Naive thymus-derived CD4-positive, alpha-beta T cell (primary cell): ENCODE measurements at regions not wholly inside any gene's neighbourhood (a gene's known extent, or its start where the extent isn't known, plus 50 kb on each side); places are given as distances from the start of the nearest gene placed in this dataset.
A peak's percentile ranks its signal among the peaks of the same experiment; 100 is the strongest.

Experiments used
- ATAC-seq: fragments of 150-1000 bp; cut with Tn5 transposase; 2 replicates; pipeline ENCODE4 v1.10.0; 2021; ENCODE audit warnings: mild to moderate bottlenecking, moderate library complexity
- CTCF ChIA-PET: fragments of 350-600 bp; sonication (Branson Sonifier 250); formaldehyde crosslinking; loops from one replicate; lab custom pipeline; 2021; ENCODE audit warnings: antibody characterized with exemption; lab: Charles Lee
- POLR2A ChIA-PET: fragments of 350-600 bp; sonication (Branson Sonifier 250); formaldehyde crosslinking; loops from one replicate; lab custom pipeline; 2021; ENCODE audit warnings: antibody characterized with exemption, inconsistent platforms; lab: Charles Lee
- DNase-seq, 9 donors: peaks; one replicate each; pipeline versions ENCODE4 v3.0.0 to v3.0.0-alpha.2; 2020 to 2022; ENCODE audit warnings: mixed read lengths in 1 of 9
- H3K27ac ChIP-seq: one replicate; pipeline ENCODE4 v1.7.0; 2013; ENCODE audit warnings: mild to moderate bottlenecking, low read depth, low read length, moderate library complexity
- H3K27me3 ChIP-seq, 2 donors: one replicate each; pipeline ENCODE4 v1.7.0; 2013; ENCODE audit warnings: low read length in 2 of 2, mild to moderate bottlenecking in 2 of 2, moderate library complexity in 2 of 2; ENCODE audit not compliant: control insufficient read depth in 2 of 2, insufficient read depth in 2 of 2
- H3K36me3 ChIP-seq, 3 experiments: 1 replicate in 2 of 3; 2 replicates in 1 of 3; pipeline ENCODE4 v1.7.0; 2013; ENCODE audit warnings: low read length in 3 of 3, mild to moderate bottlenecking in 3 of 3, moderate library complexity in 1 of 3; ENCODE audit not compliant: insufficient read depth in 3 of 3, control insufficient read depth in 2 of 3
- H3K4me1 ChIP-seq, 2 donors: one replicate each; pipeline ENCODE4 v1.7.0; 2013; ENCODE audit warnings: low read length in 2 of 2, mild to moderate bottlenecking in 2 of 2, moderate library complexity in 1 of 2; ENCODE audit not compliant: control insufficient read depth in 2 of 2, insufficient read depth in 2 of 2
- H3K4me3 ChIP-seq: 2 replicates; pipeline ENCODE4 v1.7.0; 2013; ENCODE audit warnings: mild to moderate bottlenecking, low read length
- H3K9me3 ChIP-seq, 3 experiments: 1 replicate in 2 of 3; 2 replicates in 1 of 3; pipeline ENCODE4 v1.7.0; 2013; ENCODE audit warnings: low read length in 3 of 3; ENCODE audit not compliant: control insufficient read depth in 2 of 3
- H3K27ac Mint-ChIP-seq, 9 donors: one replicate each; pipeline ENCODE4 v1.8.0; 2020 to 2022; ENCODE audit warnings: mixed read lengths in 9 of 9, mild to moderate bottlenecking in 8 of 9, moderate library complexity in 5 of 9, inconsistent platforms in 2 of 9
- H3K27me3 Mint-ChIP-seq, 5 donors: one replicate each; pipeline ENCODE4 v1.8.0; 2021 to 2022; ENCODE audit warnings: mixed read lengths in 5 of 5, mild to moderate bottlenecking in 1 of 5
- H3K36me3 Mint-ChIP-seq, 5 donors: one replicate each; pipeline ENCODE4 v1.8.0; 2020 to 2022; ENCODE audit warnings: mixed read lengths in 5 of 5, mild to moderate bottlenecking in 3 of 5, inconsistent platforms in 1 of 5
- H3K4me1 Mint-ChIP-seq, 7 donors: one replicate each; pipeline ENCODE4 v1.8.0; 2020 to 2022; ENCODE audit warnings: mixed read lengths in 7 of 7, mild to moderate bottlenecking in 3 of 7, inconsistent platforms in 1 of 7
- H3K4me3 Mint-ChIP-seq, 10 donors: one replicate each; pipeline ENCODE4 v1.8.0; 2020 to 2022; ENCODE audit warnings: mild to moderate bottlenecking in 10 of 10, mixed read lengths in 10 of 10, moderate library complexity in 6 of 10, inconsistent platforms in 2 of 10
- H3K9me3 Mint-ChIP-seq, 11 donors: one replicate each; pipeline ENCODE4 v1.8.0; 2020 to 2022; ENCODE audit warnings: mixed read lengths in 11 of 11, mild to moderate bottlenecking in 4 of 11, inconsistent platforms in 1 of 11, moderate library complexity in 1 of 11
- intact Hi-C, 2 donors: fragments of 100-400 bp; cut with micrococcal nuclease; formaldehyde crosslinking; loops; one replicate each; pipeline ENCODE4 v1.15.1; 2023

DNA sequence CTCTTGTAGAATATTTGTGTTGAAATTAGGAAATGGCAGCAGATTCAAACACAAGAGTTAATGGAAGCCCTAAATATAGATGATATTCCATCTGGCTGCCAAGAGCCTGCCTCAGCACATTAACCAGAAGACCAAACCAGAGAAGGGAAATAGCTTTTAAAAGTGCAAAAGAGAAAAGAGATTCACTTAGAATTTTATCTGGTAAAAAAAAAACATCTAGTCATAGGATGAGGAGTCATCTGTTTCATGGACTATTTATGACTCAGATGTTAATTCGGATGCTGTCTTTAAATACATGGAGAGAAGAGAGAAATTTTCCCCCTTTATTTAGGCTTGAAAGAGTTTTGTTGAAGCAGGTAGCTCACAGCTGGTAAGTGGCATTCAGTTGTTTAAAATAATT is 201.6 kb upstream of the NUDT4 start:
- Histone ChIP-seq H3K27ac (no peak overlapping the region), H3K9me3 (no peaks in the 10 kb centered on the region), H3K4me3 (no peak overlapping the region), H3K27me3 (no peaks in the 10 kb centered on the region), H3K36me3 (no peaks in the 10 kb centered on the region), H3K4me1 (no peaks in the 10 kb centered on the region)
- POLR2A ChIA-PET = interaction anchor here (0.6 kb wide), 2 partner anchors 50 to 81 kb away, joined by 3 read pairs; no protein-coding TSS in a partner anchor
- Mint-ChIP-seq H3K9me3 (no peaks in the 10 kb centered on the region), H3K4me3 (no peak overlapping the region), H3K27me3 (no peaks in the 10 kb centered on the region), H3K36me3 (no peaks in the 10 kb centered on the region), H3K4me1 (peaks cover 0 to 5% (median 0%) of the 10 kb centered on the region in 7 donors), H3K27ac (no peak overlapping the region)
- DNase-seq (no peak), ATAC-seq (no peak)
- intact Hi-C loops = no loop called here
- CTCF ChIA-PET = no interaction called here

DNA sequence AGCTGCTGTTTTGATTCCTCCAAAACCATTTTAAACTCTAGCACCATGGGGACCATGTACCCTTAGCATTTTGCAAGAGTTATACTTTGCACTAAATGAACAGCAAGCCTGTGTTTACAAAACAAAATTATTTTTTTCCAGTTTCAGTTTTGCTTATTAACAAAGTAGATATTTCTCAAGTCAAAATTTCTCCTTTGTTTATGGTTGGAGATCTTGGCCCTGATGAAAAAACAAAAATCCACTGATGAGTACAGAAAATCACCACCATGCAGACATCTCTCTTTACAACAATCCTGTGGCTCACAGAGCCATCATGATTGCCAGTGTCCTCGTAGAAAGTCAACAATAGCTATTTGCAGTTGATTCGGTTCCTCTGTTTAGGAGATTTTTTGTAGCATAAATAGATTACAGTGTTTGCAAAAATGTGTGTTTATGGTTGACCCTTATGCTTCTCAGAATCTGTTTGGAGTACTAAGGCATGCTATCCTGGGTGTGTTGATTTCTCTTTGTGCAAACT is 201.1 kb upstream of the NUDT4 start:
- DNase-seq (no peak), ATAC-seq (no peak)
- Histone ChIP-seq H3K4me3 (no peak overlapping the region), H3K27ac (no peak overlapping the region), H3K9me3 (no peaks in the 10 kb centered on the region), H3K36me3 (no peaks in the 10 kb centered on the region), H3K4me1 (no peaks in the 10 kb centered on the region), H3K27me3 (no peaks in the 10 kb centered on the region)
- Mint-ChIP-seq H3K4me1 (peaks cover 0 to 8% (median 0%) of the 10 kb centered on the region in 7 donors), H3K27ac (no peak overlapping the region), H3K27me3 (no peaks in the 10 kb centered on the region), H3K36me3 (no peaks in the 10 kb centered on the region), H3K9me3 (no peaks in the 10 kb centered on the region), H3K4me3 (no peak overlapping the region)
- ChIA-PET CTCF (no interaction called here), POLR2A (interaction anchor here (0.6 kb wide), 1 partner anchor 82 kb away, joined by 3 read pairs; no protein-coding TSS in a partner anchor)
- intact Hi-C loops = no loop called here

DNA sequence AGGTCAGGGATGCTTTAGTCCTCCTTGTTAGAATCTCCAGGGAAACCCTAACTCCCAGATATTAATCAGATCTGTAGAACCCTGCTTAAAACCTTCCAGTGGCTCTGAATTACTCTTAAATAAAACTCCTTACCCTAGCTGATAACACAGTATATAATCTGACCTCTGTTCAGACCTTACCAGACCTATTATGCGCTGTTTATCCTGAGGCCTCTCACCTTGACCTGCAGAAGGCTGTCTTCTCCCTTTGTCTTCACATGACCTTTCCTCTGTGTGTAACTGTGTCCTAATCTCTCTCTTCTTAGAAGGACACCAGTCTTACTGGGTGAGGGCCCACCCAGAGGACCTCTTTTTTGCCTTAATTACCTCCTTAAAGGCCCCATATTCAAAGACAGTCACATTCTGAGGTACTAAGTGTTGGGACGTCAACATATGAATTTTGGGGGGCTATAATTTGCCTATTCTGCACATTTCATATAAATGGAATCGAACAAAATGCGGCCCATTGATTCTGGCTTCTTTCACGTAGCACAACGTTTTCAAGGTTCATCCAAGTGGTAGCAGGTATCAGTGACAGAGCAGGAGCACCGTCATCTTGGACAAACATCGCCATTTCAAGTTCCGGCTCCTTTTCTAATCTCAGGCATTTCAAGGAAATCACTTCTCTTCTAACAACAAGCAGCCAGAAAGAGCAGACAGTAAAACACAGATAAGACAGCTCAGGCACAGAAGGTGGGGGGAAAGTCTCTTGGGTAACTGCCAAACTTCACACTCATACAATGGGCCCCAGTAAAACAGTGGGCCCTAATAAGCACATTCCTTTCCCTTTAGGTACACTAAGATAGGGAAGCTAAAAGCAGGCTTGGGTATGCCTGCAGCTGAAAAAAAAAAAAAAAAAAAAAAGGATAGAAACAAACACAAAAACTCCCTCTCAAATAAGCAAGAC is 200.2 kb upstream of the NUDT4 start:
- ATAC-seq = no peak
- H3K27me3 ChIP-seq = no peaks in the 10 kb centered on the region
- no peak overlapping the region for H3K4me3 Mint-ChIP-seq
- CTCF ChIA-PET = no interaction called here
- H3K4me1 ChIP-seq = no peaks in the 10 kb centered on the region
- H3K4me1 Mint-ChIP-seq = peaks cover 0 to 8% (median 0%) of the 10 kb centered on the region in 7 donors
- H3K36me3 ChIP-seq = no peaks in the 10 kb centered on the region
- DNase-seq = no peak
- POLR2A ChIA-PET = no interaction called here
- no peak overlapping the region for H3K4me3 ChIP-seq
- intact Hi-C loops = no loop called here
- no peak overlapping the region for H3K27ac ChIP-seq
- H3K9me3 Mint-ChIP-seq = no peaks in the 10 kb centered on the region
- H3K27ac Mint-ChIP-seq = no peak overlapping the region
- H3K9me3 ChIP-seq = no peaks in the 10 kb centered on the region
- H3K36me3 Mint-ChIP-seq = no peaks in the 10 kb centered on the region
- H3K27me3 Mint-ChIP-seq = no peaks in the 10 kb centered on the region

DNA sequence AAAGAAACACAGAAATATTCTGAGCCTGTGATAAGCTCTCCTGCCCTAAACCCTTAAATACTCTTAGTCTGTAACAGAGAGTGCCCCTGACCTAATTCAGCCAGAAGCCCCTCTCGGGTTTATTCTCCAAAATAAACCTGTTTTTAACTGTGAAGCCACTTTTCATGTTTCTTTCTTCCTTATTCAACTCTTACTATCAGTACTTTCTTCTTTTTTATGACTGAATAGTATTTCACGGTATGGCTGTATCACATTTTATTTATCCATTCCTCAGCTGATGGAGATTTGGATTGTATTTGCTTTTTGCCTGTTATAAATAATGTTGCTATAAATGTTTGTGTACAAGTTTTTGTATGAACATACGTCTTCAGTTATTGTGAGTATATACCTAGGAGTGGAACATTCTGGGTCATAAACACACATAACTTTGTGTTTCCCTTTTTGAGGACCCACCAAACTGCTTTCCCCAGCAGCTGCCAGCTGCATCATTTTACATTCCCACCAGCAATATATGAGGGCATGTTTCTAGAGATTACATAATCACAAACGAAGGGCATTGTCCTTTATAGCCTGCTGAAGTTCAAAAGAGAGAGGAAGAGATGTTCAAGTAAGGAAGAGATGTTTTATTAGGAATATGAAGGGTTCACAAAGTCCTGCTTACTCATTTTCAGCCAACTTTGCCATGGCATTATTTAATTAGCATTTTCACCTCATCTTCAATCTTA is 199.4 kb upstream of the NUDT4 start:
- Mint-ChIP-seq H3K4me3 (no peak overlapping the region), H3K36me3 (peaks cover 0 to under 1% (median 0%) of the 10 kb centered on the region in 5 donors), H3K9me3 (peaks cover 0 to under 1% (median 0%) of the 10 kb centered on the region in 11 donors), H3K27ac (peak overlapping the region in 1 of 9 donors; percentile 22), H3K27me3 (no peaks in the 10 kb centered on the region), H3K4me1 (peaks cover 0 to 8% (median 0%) of the 10 kb centered on the region in 7 donors)
- Histone ChIP-seq H3K27ac (no peak overlapping the region), H3K36me3 (no peaks in the 10 kb centered on the region), H3K4me1 (no peaks in the 10 kb centered on the region), H3K9me3 (no peaks in the 10 kb centered on the region), H3K27me3 (no peaks in the 10 kb centered on the region), H3K4me3 (no peak overlapping the region)
- DNase-seq = no peak
- no peak for ATAC-seq
- ChIA-PET CTCF (no interaction called here), POLR2A (no interaction called here)
- intact Hi-C loops = no loop called here

DNA sequence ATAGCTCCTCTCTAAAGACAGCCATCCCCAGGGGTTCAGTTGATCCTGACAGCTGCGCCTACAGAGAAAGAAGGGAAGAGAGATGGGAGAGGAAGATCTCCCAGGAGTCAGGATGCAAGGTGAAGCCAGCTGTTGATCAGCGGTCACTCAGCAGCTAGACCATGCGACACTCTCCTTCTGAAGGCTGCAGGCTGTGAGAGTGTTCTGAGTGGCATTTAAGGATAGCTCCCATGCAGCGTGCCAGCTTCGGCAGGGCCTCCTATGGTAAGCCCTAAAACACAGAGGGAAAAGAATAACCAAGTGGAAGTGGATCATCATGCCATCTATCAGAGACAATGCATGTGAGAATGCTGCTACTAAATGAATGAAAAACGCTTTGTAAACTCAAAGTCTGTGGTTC is 197.9 kb upstream of the NUDT4 start:
- H3K36me3 ChIP-seq = no peaks in the 10 kb centered on the region
- intact Hi-C loops = loop anchor here (5.0 kb wide), 1 partner anchor 68 kb away; no protein-coding TSS in a partner anchor
- H3K9me3 Mint-ChIP-seq = peaks cover 0 to 10% (median 0%) of the 10 kb centered on the region in 11 donors
- H3K27ac ChIP-seq = no peak overlapping the region
- DNase-seq = no peak
- no peaks in the 10 kb centered on the region for H3K4me1 ChIP-seq
- no peaks in the 10 kb centered on the region for H3K9me3 ChIP-seq
- H3K27ac Mint-ChIP-seq = no peak overlapping the region
- H3K36me3 Mint-ChIP-seq = peaks cover 0 to 9% (median 0%) of the 10 kb centered on the region in 5 donors
- H3K27me3 ChIP-seq = no peaks in the 10 kb centered on the region
- ATAC-seq = no peak
- no peaks in the 10 kb centered on the region for H3K27me3 Mint-ChIP-seq
- ChIA-PET CTCF (no interaction called here), POLR2A (no interaction called here)
- H3K4me3 Mint-ChIP-seq = no peak overlapping the region
- peaks cover 10 to 22% (median 11%) of the 10 kb centered on the region in 7 donors for H3K4me1 Mint-ChIP-seq
- no peak overlapping the region for H3K4me3 ChIP-seq

DNA sequence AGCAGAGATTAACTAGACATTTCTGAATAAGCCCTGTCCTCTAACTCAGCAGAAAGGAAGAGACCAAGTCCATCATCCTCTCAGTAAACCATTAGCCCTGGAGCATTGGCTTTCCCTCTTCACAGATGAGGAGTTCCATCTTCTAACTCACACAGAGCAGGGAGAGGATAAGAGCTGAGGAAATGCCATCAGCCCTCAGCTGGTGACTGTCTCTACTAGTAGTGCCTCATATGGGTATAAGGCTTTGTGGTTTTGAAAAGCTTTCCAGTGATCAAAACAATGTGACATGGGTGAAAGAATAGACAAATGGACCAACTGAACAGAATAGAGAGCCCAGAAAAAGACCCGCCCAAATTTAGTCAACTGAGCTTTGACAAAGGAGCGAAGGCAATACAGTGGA is 197.2 kb upstream of the NUDT4 start:
- no peaks in the 10 kb centered on the region for H3K27me3 Mint-ChIP-seq
- H3K9me3 Mint-ChIP-seq = peaks cover 0 to 12% (median 0%) of the 10 kb centered on the region in 11 donors
- peaks cover 10 to 30% (median 19%) of the 10 kb centered on the region in 7 donors for H3K4me1 Mint-ChIP-seq

More for the DNA sequence above, 197.2 kb upstream of the NUDT4 start:
- no peaks in the 10 kb centered on the region for H3K4me1 ChIP-seq
- no peak overlapping the region for H3K27ac Mint-ChIP-seq
- no peak for DNase-seq
- H3K27ac ChIP-seq = no peak overlapping the region
- no peak overlapping the region for H3K4me3 Mint-ChIP-seq
- intact Hi-C loops = loop anchor here (5.0 kb wide), 1 partner anchor 67 kb away; no protein-coding TSS in a partner anchor
- no peaks in the 10 kb centered on the region for H3K27me3 ChIP-seq
- ChIA-PET CTCF (no interaction called here), POLR2A (interaction anchor here (1.0 kb wide), 1 partner anchor 9 kb away, joined by 3 read pairs; no protein-coding TSS in a partner anchor)
- H3K9me3 ChIP-seq = no peaks in the 10 kb centered on the region
- peaks cover 0 to 12% (median 0%) of the 10 kb centered on the region in 5 donors for H3K36me3 Mint-ChIP-seq
- H3K4me3 ChIP-seq = no peak overlapping the region
- no peak for ATAC-seq
- H3K36me3 ChIP-seq = no peaks in the 10 kb centered on the region
